ENCODE measurements at regions not wholly inside any gene's neighbourhood (a gene's known extent, or its start where the extent isn't known, plus 50 kb on each side); places are given as distances from the start of the nearest gene placed in this dataset.

- H3K4me2 ChIP-seq (ENCODE audit: low read depth, low read length): no peak overlapping the region
- H4K8ac ChIP-seq (ENCODE audit: low read depth in 2 of 2, low read length in 2 of 2): no peak overlapping the region
- no peak overlapping the region for H4K91ac ChIP-seq (ENCODE audit: insufficient read depth, low read depth, low read length)
- H3K27ac ChIP-seq (ENCODE audit: insufficient read depth, low read length): no peak overlapping the region
- no peak overlapping the region for H2AK5ac ChIP-seq (ENCODE audit: low read depth, low read length)
- dilution Hi-C loops (cut with HindIII; ENCODE audit: low sequenced_read_pairs, unreplicated experiment) (no loop called here), intact Hi-C loops (cut with micrococcal nuclease) (no loop called here), in situ Hi-C loops (cut with MboI; ENCODE audit: low sequenced_read_pairs) (no loop called here)
- no peak overlapping the region for H3K4me3 ChIP-seq (ENCODE audit: insufficient read depth, low read depth, low read length)
- 65% methylated on average over 3 of the region's 16 CpGs; no CpG with 5 or more reads in 1 of the 2 experiments for WGBS, 2 experiments (ENCODE audit: extremely low coverage in 2 of 2, insufficient read length in 1 of 2)
- no peak overlapping the region for H2AK9ac ChIP-seq (replicated peaks; ENCODE audit: low read depth, low read length, poor library complexity)
- no peak for ATAC-seq (ENCODE audit: low read depth)
- H3K36me3 ChIP-seq (ENCODE audit: control insufficient read depth, insufficient read depth, low read length): no peaks in the 10 kb centered on the region
- H3K18ac ChIP-seq (ENCODE audit: low read depth, low read length): no peak overlapping the region
- no peaks in the 10 kb centered on the region for H4K20me1 ChIP-seq (ENCODE audit: insufficient read depth, low read length)
- H3K27me3 ChIP-seq (ENCODE audit: control insufficient read depth, insufficient read depth, low read length): no peaks in the 10 kb centered on the region
- ChIA-PET CTCF (interaction anchor here (0.5 kb wide), 1 partner anchor 18 kb away, joined by 3 read pairs; no protein-coding TSS in a partner anchor), POLR2A (ENCODE audit: unreplicated experiment) (no interaction called here)
- H4K5ac ChIP-seq (ENCODE audit: low read depth, low read length): no peak overlapping the region
- no peak overlapping the region for H2AFZ ChIP-seq (replicated peaks; ENCODE audit: low read length, poor library complexity)
- no peak overlapping the region for H3K4ac ChIP-seq (ENCODE audit: low read depth, low read length)
- no peak overlapping the region for H2BK120ac ChIP-seq (ENCODE audit: low read depth, low read length)
- TF ChIP-seq CEBPB (IDR thresholded peaks at IDR 0.05; ENCODE audit: low read depth, low read length): no peak
- BruUV-seq (replicated peaks): no TSS peak
- H3K14ac ChIP-seq (replicated peaks; ENCODE audit: low read depth, low read length): no peak overlapping the region
- H3K4me1 ChIP-seq (ENCODE audit: control insufficient read depth, insufficient read depth, low read length): no peaks in the 10 kb centered on the region
- H2BK20ac ChIP-seq (ENCODE audit: low read depth, low read length): no peak overlapping the region
- no peak for DNase-seq
- no peak overlapping the region for H3K23ac ChIP-seq (ENCODE audit: low read depth, low read length)
- H2BK5ac ChIP-seq (ENCODE audit: low read depth, low read length, poor library complexity, severe bottlenecking): no peak overlapping the region
- no peak overlapping the region for H3K9ac ChIP-seq (ENCODE audit: low read depth, low read length)
- no peaks in the 10 kb centered on the region for H3K79me1 ChIP-seq (ENCODE audit: low read depth in 1 of 2, low read length in 2 of 2)
- peaks cover 32% of the 10 kb centered on the region for H3K9me3 ChIP-seq (ENCODE audit: control insufficient read depth, insufficient read depth, low read length)
- H3K56ac ChIP-seq (ENCODE audit: extremely low read depth, insufficient read depth, low read length): no peak overlapping the region
- no peaks in the 10 kb centered on the region for H3K9me1 ChIP-seq (ENCODE audit: insufficient read depth, low read length)
- H2BK15ac ChIP-seq (ENCODE audit: low read depth, low read length): no peak overlapping the region
These were observed 260.3 kb downstream of the VRK1 start for GRCh38 chr14:97057238-97058073.

Data from IMR-90 (cell line).